ENCODE measurements at regions not wholly inside any gene's neighbourhood (a gene's known extent, or its start where the extent isn't known, plus 50 kb on each side); places are given as distances from the start of the nearest gene placed in this dataset.
"Not testable (repeated sequence)": the region's sequence is repeated elsewhere in the genome, so short reads cannot be mapped to it uniquely, and the experiment has no call there.

- Histone ChIP-seq H3K27me3 (peaks cover 0 to 4% (median 0%) of the 10 kb centered on the region in 3 donors), H3K4me1 (no peaks in the 10 kb centered on the region), H3K9me3 (no peaks in the 10 kb centered on the region), H3K4me3 (no peak overlapping the region), H3K27ac (no peak overlapping the region), H3K36me3 (no peaks in the 10 kb centered on the region)
- TF ChIP-seq POLR2A (IDR thresholded peaks at IDR 0.05) (no peak), POLR2AphosphoS5 (IDR thresholded peaks at IDR 0.05) (no peak), CTCF (IDR thresholded peaks at IDR 0.05) (no peak)
- WGBS, 2 donors, result 36 to 64% methylated on average over 2 of the region's 2 CpGs
- intact Hi-C loops (cut with DNase I), result no loop called here
- DNase-seq, result no peak
Observed at GRCh38 chr2:75389271-75389670, 171.5 kb downstream of the EVA1A start.

- Histone ChIP-seq H3K36me3 (no peaks in the 10 kb centered on the region), H3K4me1 (no peaks in the 10 kb centered on the region), H3K4me3 (no peak overlapping the region), H3K9me3 (no peaks in the 10 kb centered on the region), H3K27me3 (no peaks in the 10 kb centered on the region), H3K27ac (no peak overlapping the region)
- 53 to 81% methylated on average over 10 of the region's 10 CpGs for WGBS, 2 donors
- TF ChIP-seq POLR2A (IDR thresholded peaks at IDR 0.05), result no peak
- DNase-seq, result no peak
- intact Hi-C loops (cut with DNase I), result no loop called here
Observed at GRCh38 chr2:75381032-75381431, 179.7 kb downstream of the EVA1A start.

- DNase-seq, result no peak
- Histone ChIP-seq H3K27me3 (no peaks in the 10 kb centered on the region), H3K36me3 (no peaks in the 10 kb centered on the region), H3K27ac (no peak overlapping the region), H3K4me3 (no peak overlapping the region), H3K9me3 (no peaks in the 10 kb centered on the region), H3K4me1 (no peaks in the 10 kb centered on the region)
- 60 to 75% methylated on average over 7 of the region's 7 CpGs for WGBS, 2 donors
- intact Hi-C loops (cut with DNase I), result no loop called here
- TF ChIP-seq POLR2A (IDR thresholded peaks at IDR 0.05) (no peak), POLR2AphosphoS5 (IDR thresholded peaks at IDR 0.05) (no peak), EP300 (IDR thresholded peaks at IDR 0.05) (no peak), CTCF (IDR thresholded peaks at IDR 0.05) (no peak)
Observed at GRCh38 chr2:75379476-75380210, 180.3 kb upstream of the TACR1 start.

- Histone ChIP-seq H3K27ac (no peak overlapping the region), H3K36me3 (no peaks in the 10 kb centered on the region), H3K9me3 (no peaks in the 10 kb centered on the region), H3K27me3 (no peaks in the 10 kb centered on the region), H3K4me1 (no peaks in the 10 kb centered on the region), H3K4me3 (no peak overlapping the region)
- intact Hi-C loops (cut with DNase I), result no loop called here
- no peak for DNase-seq
- no peak for TF ChIP-seq CTCF (IDR thresholded peaks at IDR 0.05)
- no peak for TF ChIP-seq POLR2AphosphoS5 (IDR thresholded peaks at IDR 0.05)
- no peak for TF ChIP-seq POLR2A (IDR thresholded peaks at IDR 0.05)
- TF ChIP-seq EP300 (IDR thresholded peaks at IDR 0.05), result no peak
- WGBS, 2 donors, result 75 to 85% methylated on average over 3 of the region's 3 CpGs
Observed at GRCh38 chr2:75375646-75376582, 176.6 kb upstream of the TACR1 start.

- H3K27me3 ChIP-seq; DNase-seq; H3K9me3 ChIP-seq; H3K4me1 ChIP-seq; H3K27ac ChIP-seq; H3K36me3 ChIP-seq; intact Hi-C loops (cut with DNase I); H3K4me3 ChIP-seq: not testable (repeated sequence)
- WGBS, 2 donors, result 50 to 64% methylated on average over 6 of the region's 6 CpGs
Observed at GRCh38 chr2:75374414-75374957, 175.2 kb upstream of the TACR1 start.

Data from sigmoid colon (tissue), 6 donors.